ENCODE measurements at regions not wholly inside any gene's neighbourhood (a gene's known extent, or its start where the extent isn't known, plus 50 kb on each side); places are given as distances from the start of the nearest gene placed in this dataset.

DNA sequence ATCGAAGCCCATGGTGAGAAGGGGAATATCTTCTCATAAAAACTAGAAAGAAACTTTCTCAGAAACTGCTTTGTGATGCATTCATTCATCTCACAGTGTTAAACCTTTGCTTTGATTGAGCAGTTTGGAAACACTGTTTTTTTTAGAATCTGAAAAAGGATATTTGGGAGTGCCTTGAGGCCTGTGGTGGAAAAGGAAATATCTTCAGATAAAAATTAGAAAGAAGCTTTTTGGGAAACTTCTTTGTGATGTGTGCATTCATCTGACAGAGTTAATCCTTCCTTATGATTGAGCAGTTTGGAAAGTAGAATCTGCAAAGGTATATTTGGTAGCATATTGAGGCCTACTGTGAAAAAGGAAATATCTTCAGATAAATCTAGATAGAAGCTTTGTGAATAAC, 1594.9 kb downstream of the UQCRFS1 start:
- TF ChIP-seq, protein P1, sequence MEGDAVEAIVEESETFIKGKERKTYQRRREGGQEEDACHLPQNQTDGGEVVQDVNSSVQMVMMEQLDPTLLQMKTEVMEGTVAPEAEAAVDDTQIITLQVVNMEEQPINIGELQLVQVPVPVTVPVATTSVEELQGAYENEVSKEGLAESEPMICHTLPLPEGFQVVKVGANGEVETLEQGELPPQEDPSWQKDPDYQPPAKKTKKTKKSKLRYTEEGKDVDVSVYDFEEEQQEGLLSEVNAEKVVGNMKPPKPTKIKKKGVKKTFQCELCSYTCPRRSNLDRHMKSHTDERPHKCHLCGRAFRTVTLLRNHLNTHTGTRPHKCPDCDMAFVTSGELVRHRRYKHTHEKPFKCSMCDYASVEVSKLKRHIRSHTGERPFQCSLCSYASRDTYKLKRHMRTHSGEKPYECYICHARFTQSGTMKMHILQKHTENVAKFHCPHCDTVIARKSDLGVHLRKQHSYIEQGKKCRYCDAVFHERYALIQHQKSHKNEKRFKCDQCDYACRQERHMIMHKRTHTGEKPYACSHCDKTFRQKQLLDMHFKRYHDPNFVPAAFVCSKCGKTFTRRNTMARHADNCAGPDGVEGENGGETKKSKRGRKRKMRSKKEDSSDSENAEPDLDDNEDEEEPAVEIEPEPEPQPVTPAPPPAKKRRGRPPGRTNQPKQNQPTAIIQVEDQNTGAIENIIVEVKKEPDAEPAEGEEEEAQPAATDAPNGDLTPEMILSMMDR (IDR thresholded peaks at IDR 0.05; ENCODE audit: extremely low read depth in 1 of 2, insufficient read depth in 1 of 2, low read depth in 1 of 2, low read length in 2 of 2), result no peak
- TF ChIP-seq POLR2AphosphoS5 (IDR thresholded peaks at IDR 0.05; ENCODE audit: insufficient read depth, low read depth, low read length), result no peak
- TF ChIP-seq EZH2 (IDR thresholded peaks at IDR 0.05; ENCODE audit: borderline replicate concordance, low read depth, low read length, severe bottlenecking), result no peak
- TF ChIP-seq POLR2A (IDR thresholded peaks at IDR 0.05; ENCODE audit: low read depth, low read length), result no peak
- no peak for TF ChIP-seq JUN (IDR thresholded peaks at IDR 0.05; ENCODE audit: borderline replicate concordance, insufficient read depth, insufficient read length, low read depth)
- TF ChIP-seq, protein P2, sequence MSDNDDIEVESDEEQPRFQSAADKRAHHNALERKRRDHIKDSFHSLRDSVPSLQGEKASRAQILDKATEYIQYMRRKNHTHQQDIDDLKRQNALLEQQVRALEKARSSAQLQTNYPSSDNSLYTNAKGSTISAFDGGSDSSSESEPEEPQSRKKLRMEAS (IDR thresholded peaks at IDR 0.05; ENCODE audit: insufficient read depth, insufficient read length), result no peak
- no peak for TF ChIP-seq GATA2 (IDR thresholded peaks at IDR 0.05; ENCODE audit: insufficient read depth, insufficient read length, low read depth, low read length)
- TF ChIP-seq MYC (IDR thresholded peaks at IDR 0.05; ENCODE audit: low read depth, low read length), result no peak
- TF ChIP-seq FOS (IDR thresholded peaks at IDR 0.05; ENCODE audit: borderline replicate concordance, insufficient read depth, low read length), result no peak

All from endothelial cell of umbilical vein (primary cell).